ENCODE measurements at regions not wholly inside any gene's neighbourhood (a gene's known extent, or its start where the extent isn't known, plus 50 kb on each side); places are given as distances from the start of the nearest gene placed in this dataset.

- no peak for DNase-seq
These were observed 189.2 kb downstream of the PCSK1 start for GRCh38 chr5:96243862-96244261.

GRCh38 chr5:96243203-96243602 is 189.8 kb downstream of the PCSK1 start:
- no peak for DNase-seq

DNA sequence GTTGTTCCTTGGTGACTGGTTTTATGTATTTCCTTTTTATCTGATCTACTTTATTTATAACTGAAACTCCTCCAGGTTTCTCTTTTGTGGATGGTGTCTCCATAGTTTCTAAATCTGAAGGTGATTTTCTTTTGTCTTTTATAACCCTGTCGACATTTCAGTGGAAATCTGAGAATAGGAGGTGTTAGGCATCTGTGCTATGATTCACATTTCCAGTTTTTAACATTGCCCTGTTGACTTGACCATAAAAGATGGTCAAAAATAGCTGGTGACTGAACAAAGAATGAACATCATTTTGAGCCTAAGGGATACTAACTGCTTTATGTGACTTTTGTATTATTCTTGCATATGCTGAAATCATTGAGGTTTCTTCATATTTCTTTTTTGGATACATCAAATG is 190.5 kb downstream of the PCSK1 start:
- DNase-seq: no peak

DNA sequence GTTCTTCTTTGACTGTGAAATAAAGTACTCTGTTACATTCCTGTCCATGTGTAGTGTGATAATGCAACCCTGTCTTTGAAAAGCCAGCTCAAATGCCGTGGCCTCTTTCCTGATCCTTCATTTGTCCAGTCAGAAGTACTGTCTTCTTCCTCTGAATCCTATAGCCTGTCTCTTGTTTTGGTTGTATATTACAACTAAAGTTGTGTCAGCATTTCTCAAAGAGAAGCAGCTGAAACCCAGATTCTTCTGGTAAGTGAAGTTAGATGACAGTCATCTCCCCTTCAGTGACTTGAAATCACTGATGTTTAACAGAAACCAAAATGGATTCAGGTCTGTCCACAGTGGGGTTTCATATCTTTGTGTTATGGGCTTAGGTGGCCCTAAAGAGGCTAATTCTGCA is 196.2 kb downstream of the PCSK1 start:
- DNase-seq: no peak

DNA sequence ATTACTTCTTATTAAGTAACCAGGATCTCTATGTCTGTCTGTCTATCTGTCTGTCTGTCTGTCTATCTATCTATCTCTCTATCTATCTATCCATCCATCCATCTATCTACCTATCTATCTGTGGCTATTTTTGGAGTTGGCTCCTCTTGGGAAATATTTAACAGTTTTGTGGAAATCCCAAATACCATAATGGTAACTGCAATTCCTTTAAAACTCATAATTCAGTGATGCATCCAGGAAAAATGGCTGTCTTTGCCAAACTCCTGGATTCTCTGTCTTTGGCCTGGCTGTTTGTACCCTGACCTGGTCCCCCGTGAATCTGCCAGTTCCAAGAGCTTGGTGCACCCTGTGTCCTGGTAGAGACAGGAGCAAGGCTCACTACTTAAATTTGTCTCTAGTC is 197.0 kb downstream of the PCSK1 start:
- no peak for DNase-seq

- no peak for DNase-seq
These were observed 197.8 kb downstream of the PCSK1 start for GRCh38 chr5:96235008-96235910.

DNA sequence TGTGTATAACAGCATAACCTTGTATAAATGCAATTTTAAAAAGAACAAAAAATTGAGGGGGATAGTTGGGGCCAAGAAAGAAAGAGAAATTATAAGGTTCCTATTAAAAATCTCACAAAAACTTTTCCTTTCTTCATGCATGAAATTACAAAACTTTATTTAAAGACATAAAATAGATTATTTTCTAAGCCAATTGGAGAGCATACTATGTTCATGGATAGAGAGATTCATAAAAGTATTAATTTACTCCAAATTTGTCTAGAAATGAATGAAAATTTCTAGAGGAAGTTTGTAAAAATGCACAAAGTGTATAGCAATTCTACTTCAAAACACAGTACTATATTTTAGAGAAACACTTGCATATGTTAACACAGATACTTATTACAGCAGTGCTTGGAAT is 200.4 kb downstream of the PCSK1 start:
- DNase-seq: no peak

DNA sequence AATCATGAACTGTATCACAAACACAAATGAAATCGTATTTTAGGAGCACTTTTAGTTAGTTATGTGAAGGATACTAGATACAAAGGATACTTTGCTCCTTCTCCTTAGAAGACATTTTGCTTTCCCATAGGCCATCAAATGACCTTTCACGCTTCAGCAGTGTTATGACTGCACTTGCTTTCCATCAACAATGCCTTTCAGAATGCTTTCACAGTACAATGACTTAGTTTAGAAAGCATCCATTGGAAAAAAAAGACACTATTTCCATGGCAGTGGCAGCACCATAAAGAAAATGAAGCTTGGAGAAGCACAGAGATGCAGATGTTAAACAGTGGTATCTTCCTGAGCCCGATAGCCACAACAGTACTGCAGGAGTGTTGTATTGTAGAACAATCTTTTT is 203.9 kb downstream of the PCSK1 start:
- DNase-seq: no peak

GRCh38 chr5:96228408-96228807 is 204.6 kb downstream of the PCSK1 start:
- no peak for DNase-seq

DNA sequence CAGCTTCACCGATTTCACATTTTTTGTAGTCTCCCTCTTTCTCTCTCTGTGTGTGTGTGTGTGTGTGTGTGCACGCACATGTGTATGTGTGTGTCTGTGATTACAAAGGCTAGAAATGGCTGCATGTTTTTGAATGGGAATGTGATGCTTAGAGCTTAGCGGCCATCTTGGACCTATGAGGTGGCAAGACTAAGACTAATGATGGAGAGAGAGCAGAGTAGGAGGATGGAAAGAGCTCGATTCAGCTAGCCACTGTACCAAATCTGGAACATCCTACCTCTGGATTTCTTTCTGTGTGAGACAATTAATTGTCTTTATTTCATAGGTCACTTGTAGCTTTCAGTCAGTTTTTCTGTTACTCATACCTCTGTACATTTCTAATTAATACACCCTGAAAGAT is 205.1 kb downstream of the PCSK1 start:
- DNase-seq: no peak

GRCh38 chr5:96226941-96227552 is 206.0 kb downstream of the PCSK1 start:
- DNase-seq: no peak

- DNase-seq: no peak
These were observed 210.9 kb downstream of the PCSK1 start for GRCh38 chr5:96222129-96222528.

DNA sequence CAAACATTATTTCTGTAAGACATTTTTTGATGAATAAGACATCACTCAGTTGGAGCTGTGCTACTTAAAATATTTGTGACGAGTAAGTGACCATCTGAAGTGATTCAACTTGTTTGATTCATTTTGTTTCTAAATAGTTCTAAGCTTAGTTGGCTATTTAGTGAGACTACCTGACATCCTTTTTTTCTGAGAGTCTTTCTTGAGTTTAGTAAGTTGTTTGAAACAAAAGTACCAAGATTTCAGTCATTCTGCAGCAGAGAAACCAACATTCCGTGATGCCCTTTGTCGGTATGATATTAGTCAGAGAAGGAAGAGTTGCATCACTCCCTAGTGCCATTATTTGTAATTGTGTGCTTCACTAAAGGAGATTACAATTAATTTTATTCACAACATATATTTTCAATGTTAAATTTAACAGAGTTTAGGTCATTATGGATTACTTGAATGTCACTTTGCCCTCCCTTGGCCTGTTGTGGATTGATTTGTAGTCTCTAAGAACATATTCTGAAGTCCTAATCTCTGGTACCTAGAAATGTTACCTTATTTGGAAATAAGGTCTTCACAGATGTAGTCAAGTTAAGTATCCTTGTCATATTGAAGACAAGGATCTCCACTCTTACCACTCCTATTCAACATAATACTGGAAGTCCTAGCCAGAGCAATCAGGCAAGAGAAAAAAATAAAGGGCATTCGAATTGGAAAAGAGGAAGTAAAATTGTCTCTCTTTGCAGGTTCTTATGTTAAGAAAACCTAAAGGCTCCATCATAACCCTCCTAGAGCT is 212.2 kb downstream of the PCSK1 start:
- DNase-seq: no peak

GRCh38 chr5:96219580-96220281 is 213.3 kb downstream of the PCSK1 start:
- DNase-seq: no peak

DNA sequence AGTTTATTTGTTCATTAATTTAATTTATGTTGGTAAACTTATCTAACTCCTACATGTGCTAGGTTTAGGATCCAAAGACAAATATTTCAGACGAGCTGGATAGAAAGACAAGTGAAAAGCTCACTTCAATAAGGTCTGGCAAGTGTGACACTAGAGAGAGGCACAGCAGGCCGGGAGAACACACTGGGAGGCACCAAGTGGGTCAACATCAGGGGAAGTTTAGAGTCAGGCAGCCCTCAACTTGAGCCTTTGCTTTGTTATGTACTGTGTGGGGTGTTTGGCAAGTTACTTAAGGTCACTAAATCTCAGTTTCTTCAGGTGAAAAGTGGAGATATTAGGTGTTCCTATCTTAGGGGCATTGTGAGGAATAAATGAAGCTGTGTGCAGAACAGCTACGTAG is 214.4 kb downstream of the PCSK1 start:
- no peak for DNase-seq

- no peak for DNase-seq
These were observed 218.4 kb downstream of the PCSK1 start for GRCh38 chr5:96214442-96215197.

- no peak for DNase-seq
These were observed 223.2 kb downstream of the PCSK1 start for GRCh38 chr5:96209829-96210228.

- DNase-seq: no peak
These were observed 225.6 kb downstream of the PCSK1 start for GRCh38 chr5:96207420-96207819.

- no peak for DNase-seq
These were observed 229.3 kb downstream of the PCSK1 start for GRCh38 chr5:96203761-96204160.

DNA sequence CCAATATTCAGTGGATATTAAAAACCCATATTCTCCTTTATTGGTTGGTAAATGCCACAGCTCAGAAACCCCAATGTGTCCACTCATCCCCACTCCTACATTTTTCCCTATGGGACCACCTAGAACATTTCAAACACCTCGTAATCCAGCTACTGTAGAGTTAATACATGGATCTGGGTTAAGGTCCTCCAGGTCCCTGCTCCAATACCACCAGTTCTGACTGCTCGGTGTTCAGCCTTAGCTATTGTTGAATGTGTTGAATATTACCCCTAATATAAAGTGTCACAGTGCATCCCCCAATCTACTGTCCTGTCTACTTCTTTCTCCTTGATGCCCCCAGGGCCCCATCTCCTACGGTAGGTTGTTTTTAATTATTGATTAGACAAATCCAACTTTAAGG is 231.5 kb downstream of the PCSK1 start:
- no peak for DNase-seq

DNA sequence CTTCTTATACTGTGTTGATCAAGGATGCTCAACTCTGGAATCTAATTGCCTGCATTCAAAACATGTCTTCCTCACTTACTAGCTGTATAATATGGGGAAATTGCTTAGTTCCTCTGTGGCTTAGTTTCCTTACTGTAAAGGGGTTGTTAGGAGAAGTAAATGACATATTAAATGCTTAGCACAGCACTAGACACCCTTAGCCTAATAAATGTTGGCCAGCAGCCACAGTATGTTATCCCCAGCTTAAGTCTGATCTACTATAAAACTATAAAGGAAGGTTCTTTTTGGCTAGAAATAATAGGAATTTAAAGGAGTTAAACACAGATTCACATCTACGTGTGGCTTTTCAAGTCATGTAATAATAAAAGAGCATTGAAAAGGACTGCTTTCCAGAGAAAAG is 232.4 kb downstream of the PCSK1 start:
- no peak for DNase-seq

DNA sequence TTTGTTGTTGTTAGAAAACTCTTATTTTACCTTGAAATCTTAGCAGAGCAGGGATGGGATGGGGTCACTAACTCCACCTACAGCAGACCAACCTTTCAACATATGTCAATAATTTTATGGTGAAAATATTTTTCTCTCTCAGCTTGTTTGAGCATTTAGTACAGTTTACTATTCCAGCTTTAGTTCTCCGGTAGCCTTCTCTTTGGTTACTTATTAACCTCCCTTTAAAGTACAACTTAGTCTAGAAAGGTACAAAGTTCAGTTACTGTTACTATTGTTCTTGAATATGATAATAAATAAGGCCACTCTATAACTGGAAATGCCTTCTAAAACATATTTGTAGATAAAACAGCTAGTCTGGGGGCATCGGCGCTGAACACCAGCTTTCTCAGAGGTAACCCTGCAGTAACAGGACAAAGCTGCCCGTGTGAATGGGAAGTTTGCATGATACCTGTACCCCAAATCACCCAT is 233.3 kb downstream of the PCSK1 start:
- DNase-seq: no peak
